Prostate gland (tissue), 2 donors: ENCODE measurements at regions not wholly inside any gene's neighbourhood (a gene's known extent, or its start where the extent isn't known, plus 50 kb on each side); places are given as distances from the start of the nearest gene placed in this dataset.

Experiments
- POLR2A ChIP-seq: fragments of 450-650 bp; IDR thresholded peaks from one replicate; pipeline ENCODE4 v1.6.1; 2016; ENCODE audit warnings: antibody characterized with exemption, mild to moderate bottlenecking
- POLR2AphosphoS5 ChIP-seq: sonication (generic); formaldehyde crosslinking; IDR thresholded peaks from one replicate; pipeline ENCODE4 v1.6.1; 2017; ENCODE audit warnings: antibody characterized with exemption
- TF ChIP-seq, protein P1 (sequence below), 4 experiments: fragments of 200-600 bp in 2 of 4; fragments of 450-650 bp in 2 of 4; sonication (generic) in 2 of 4; IDR thresholded peaks; 1 replicate in 3 of 4; 2 replicates in 1 of 4; pipeline ENCODE4 v1.5.1; 2016 to 2019; ENCODE audit warnings: antibody characterized with exemption in 4 of 4, mild to moderate bottlenecking in 2 of 4, moderate library complexity in 2 of 4

DNA sequence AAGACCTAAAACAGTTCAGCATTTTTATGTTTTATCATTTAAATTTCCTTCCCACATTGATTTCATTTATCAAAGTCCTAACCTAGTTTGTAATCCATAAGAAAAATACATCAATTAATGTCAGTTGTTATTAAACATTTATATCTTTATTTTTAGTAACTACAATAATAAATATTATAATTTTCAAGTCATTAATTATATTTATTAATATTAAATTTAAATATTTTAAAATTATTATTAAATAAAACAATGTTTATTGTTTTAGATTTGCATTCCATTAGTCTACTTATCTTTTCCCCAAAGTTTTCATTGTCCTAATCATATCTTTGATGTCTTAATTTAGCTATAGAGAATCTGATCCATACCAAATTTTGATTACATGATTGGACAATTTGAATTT, 368.9 kb downstream of the PLA2G4A start:
- TF ChIP-seq, protein P1, sequence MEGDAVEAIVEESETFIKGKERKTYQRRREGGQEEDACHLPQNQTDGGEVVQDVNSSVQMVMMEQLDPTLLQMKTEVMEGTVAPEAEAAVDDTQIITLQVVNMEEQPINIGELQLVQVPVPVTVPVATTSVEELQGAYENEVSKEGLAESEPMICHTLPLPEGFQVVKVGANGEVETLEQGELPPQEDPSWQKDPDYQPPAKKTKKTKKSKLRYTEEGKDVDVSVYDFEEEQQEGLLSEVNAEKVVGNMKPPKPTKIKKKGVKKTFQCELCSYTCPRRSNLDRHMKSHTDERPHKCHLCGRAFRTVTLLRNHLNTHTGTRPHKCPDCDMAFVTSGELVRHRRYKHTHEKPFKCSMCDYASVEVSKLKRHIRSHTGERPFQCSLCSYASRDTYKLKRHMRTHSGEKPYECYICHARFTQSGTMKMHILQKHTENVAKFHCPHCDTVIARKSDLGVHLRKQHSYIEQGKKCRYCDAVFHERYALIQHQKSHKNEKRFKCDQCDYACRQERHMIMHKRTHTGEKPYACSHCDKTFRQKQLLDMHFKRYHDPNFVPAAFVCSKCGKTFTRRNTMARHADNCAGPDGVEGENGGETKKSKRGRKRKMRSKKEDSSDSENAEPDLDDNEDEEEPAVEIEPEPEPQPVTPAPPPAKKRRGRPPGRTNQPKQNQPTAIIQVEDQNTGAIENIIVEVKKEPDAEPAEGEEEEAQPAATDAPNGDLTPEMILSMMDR (IDR thresholded peaks at IDR 0.05), result no peak
- no peak for TF ChIP-seq POLR2AphosphoS5
- no peak for TF ChIP-seq POLR2A
